ENCODE measurements at regions not wholly inside any gene's neighbourhood (a gene's known extent, or its start where the extent isn't known, plus 50 kb on each side); places are given as distances from the start of the nearest gene placed in this dataset.

DNA sequence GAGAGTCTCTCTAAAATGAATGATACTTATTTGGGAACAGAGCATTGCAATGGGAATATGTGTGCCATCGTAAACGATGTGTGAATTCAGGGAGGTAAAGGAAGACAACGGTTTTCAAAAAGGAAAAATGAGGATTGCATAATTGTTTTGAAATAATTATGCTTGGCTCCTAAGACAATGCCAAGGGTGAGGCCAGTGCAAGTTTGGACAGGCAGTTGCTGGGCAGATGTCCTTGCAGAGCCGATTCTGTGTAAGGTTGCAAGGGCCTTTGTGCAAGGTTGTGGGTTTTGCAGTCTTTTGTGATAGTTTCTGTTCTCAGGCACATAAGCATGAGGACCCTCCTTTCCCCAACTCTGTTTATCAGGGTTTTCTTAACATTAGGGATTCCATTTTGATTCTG lies 70.0 kb upstream of the ZNF236 start:
- H3K9me3 ChIP-seq (replicated peaks; ENCODE audit: control insufficient read depth, insufficient read depth, low read length) = no peaks in the 10 kb centered on the region
- no peak overlapping the region for H3K4me3 ChIP-seq (replicated peaks in 1 of 3; ENCODE audit: insufficient read depth in 1 of 3, low read depth in 1 of 3, low read length in 3 of 3)
- FAIRE-seq (no peak), DNase-seq (ENCODE audit: low read depth, low spot score) (no peak)
- no peak overlapping the region for H3K4me2 ChIP-seq (ENCODE audit: insufficient read depth, low read length)
- H4K20me1 ChIP-seq (replicated peaks; ENCODE audit: control insufficient read depth, extremely low read depth, insufficient read depth, low read length) = no peaks in the 10 kb centered on the region
- H3K79me2 ChIP-seq (ENCODE audit: control insufficient read depth, insufficient read depth, low read length) = no peaks in the 10 kb centered on the region
- no peak overlapping the region for H3K9ac ChIP-seq (replicated peaks; ENCODE audit: extremely low read depth, insufficient read depth, low read length)
- no peak overlapping the region for H3K27ac ChIP-seq (ENCODE audit: insufficient read depth, low read depth, low read length)
- no TSS peak for BruUV-seq (replicated peaks)
- TF ChIP-seq MYC (IDR thresholded peaks at IDR 0.05; ENCODE audit: low read depth, low read length) = no peak
- TF ChIP-seq EZH2 (IDR thresholded peaks at IDR 0.05; ENCODE audit: borderline replicate concordance, low read depth, low read length, severe bottlenecking) = no peak
- TF ChIP-seq FOS (IDR thresholded peaks at IDR 0.05; ENCODE audit: borderline replicate concordance, insufficient read depth, low read length) = no peak
- no peak for TF ChIP-seq JUN (IDR thresholded peaks at IDR 0.05; ENCODE audit: borderline replicate concordance, insufficient read depth, insufficient read length, low read depth)
- TF ChIP-seq POLR2AphosphoS5 (IDR thresholded peaks at IDR 0.05; ENCODE audit: insufficient read depth, low read depth, low read length) = no peak
- TF ChIP-seq GATA2 (IDR thresholded peaks at IDR 0.05; ENCODE audit: insufficient read depth, insufficient read length, low read depth, low read length) = no peak
- TF ChIP-seq, protein P1, sequence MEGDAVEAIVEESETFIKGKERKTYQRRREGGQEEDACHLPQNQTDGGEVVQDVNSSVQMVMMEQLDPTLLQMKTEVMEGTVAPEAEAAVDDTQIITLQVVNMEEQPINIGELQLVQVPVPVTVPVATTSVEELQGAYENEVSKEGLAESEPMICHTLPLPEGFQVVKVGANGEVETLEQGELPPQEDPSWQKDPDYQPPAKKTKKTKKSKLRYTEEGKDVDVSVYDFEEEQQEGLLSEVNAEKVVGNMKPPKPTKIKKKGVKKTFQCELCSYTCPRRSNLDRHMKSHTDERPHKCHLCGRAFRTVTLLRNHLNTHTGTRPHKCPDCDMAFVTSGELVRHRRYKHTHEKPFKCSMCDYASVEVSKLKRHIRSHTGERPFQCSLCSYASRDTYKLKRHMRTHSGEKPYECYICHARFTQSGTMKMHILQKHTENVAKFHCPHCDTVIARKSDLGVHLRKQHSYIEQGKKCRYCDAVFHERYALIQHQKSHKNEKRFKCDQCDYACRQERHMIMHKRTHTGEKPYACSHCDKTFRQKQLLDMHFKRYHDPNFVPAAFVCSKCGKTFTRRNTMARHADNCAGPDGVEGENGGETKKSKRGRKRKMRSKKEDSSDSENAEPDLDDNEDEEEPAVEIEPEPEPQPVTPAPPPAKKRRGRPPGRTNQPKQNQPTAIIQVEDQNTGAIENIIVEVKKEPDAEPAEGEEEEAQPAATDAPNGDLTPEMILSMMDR (IDR thresholded peaks at IDR 0.05; ENCODE audit: extremely low read depth in 1 of 2, insufficient read depth in 1 of 2, low read depth in 1 of 2, low read length in 2 of 2) = no peak
- no peak for TF ChIP-seq POLR2A (IDR thresholded peaks at IDR 0.05; ENCODE audit: low read depth, low read length)
- TF ChIP-seq, protein P2, sequence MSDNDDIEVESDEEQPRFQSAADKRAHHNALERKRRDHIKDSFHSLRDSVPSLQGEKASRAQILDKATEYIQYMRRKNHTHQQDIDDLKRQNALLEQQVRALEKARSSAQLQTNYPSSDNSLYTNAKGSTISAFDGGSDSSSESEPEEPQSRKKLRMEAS (IDR thresholded peaks at IDR 0.05; ENCODE audit: insufficient read depth, insufficient read length) = no peak
- no peaks in the 10 kb centered on the region for H3K9me1 ChIP-seq (replicated peaks; ENCODE audit: control insufficient read depth, extremely low read depth, insufficient read depth, low read length)
- no peaks in the 10 kb centered on the region for H3K27me3 ChIP-seq (ENCODE audit: control insufficient read depth in 2 of 2, insufficient read depth in 2 of 2, low read length in 2 of 2)
- intact Hi-C loops (cut with micrococcal nuclease) = no loop called here
- no peak overlapping the region for H2AFZ ChIP-seq (ENCODE audit: low read depth, low read length)
- ChIA-PET POLR2A (no interaction called here), CTCF (no interaction called here)
- dilution Hi-C loops (cut with MboI; ENCODE audit: extremely low pct_ligation_motif_present, low sequenced_read_pairs) = no loop called here
- H3K36me3 ChIP-seq (ENCODE audit: control insufficient read depth in 2 of 2, extremely low read depth in 1 of 2, insufficient read depth in 2 of 2, low read length in 2 of 2) = no peaks in the 10 kb centered on the region
- H3K4me1 ChIP-seq (ENCODE audit: control insufficient read depth, extremely low read depth, insufficient read depth, low read length) = no peaks in the 10 kb centered on the region
